WTC11 (cell line): ENCODE measurements at regions not wholly inside any gene's neighbourhood (a gene's known extent, or its start where the extent isn't known, plus 50 kb on each side); places are given as distances from the start of the nearest gene placed in this dataset.

Source experiments
- ATF1 ChIP-seq: sonication (generic); formaldehyde crosslinking; IDR thresholded peaks from 2 replicates; pipeline ENCODE4 v1.8.1; 2023; ENCODE audit warnings: mild to moderate bottlenecking, moderate library complexity, missing genetic modification reagents
- CREB1 ChIP-seq: sonication (generic); formaldehyde crosslinking; IDR thresholded peaks from 2 replicates; pipeline ENCODE4 v1.8.0; 2023; ENCODE audit warnings: mild to moderate bottlenecking, missing genetic modification reagents
- CTCF ChIP-seq: fragments of 200-600 bp; IDR thresholded peaks from 2 replicates; pipeline ENCODE4 v1.8.0; 2022; ENCODE audit warnings: antibody characterized with exemption
- ETV6 ChIP-seq: sonication (generic); formaldehyde crosslinking; IDR thresholded peaks from 2 replicates; pipeline ENCODE4 v1.8.1; 2022; ENCODE audit warnings: mild to moderate bottlenecking, missing genetic modification reagents
- HMGXB4 ChIP-seq: sonication (generic); formaldehyde crosslinking; IDR thresholded peaks from 2 replicates; pipeline ENCODE4 v1.8.1; 2023; ENCODE audit warnings: mild to moderate bottlenecking, moderate library complexity, missing genetic modification reagents
- MLX ChIP-seq: sonication (generic); formaldehyde crosslinking; IDR thresholded peaks from 2 replicates; pipeline ENCODE4 v1.8.1; 2023; ENCODE audit warnings: mild to moderate bottlenecking, missing genetic modification reagents, moderate library complexity
- NR2C2 ChIP-seq: sonication (generic); formaldehyde crosslinking; IDR thresholded peaks from 2 replicates; pipeline ENCODE4 v1.8.0; 2022; ENCODE audit warnings: mild to moderate bottlenecking, missing genetic modification reagents
- PREB ChIP-seq: sonication (generic); formaldehyde crosslinking; IDR thresholded peaks from 2 replicates; pipeline ENCODE4 v1.8.1; 2022; ENCODE audit warnings: mild to moderate bottlenecking, missing genetic modification reagents, moderate library complexity, borderline replicate concordance
- SP1 ChIP-seq: sonication (generic); formaldehyde crosslinking; conservative IDR thresholded peaks from 2 replicates; pipeline ENCODE4 v1.8.1; 2022; ENCODE audit warnings: missing genetic modification reagents
- TCF7 ChIP-seq: sonication (generic); formaldehyde crosslinking; IDR thresholded peaks from 2 replicates; pipeline ENCODE4 v1.8.0; 2022; ENCODE audit warnings: mild to moderate bottlenecking, low read depth, missing genetic modification reagents, moderate library complexity
- ZNF532 ChIP-seq: fragments of 250-450 bp; sonication (Bioruptor Pico); IDR thresholded peaks from 2 replicates; pipeline ENCODE4 v1.9.0; 2021; ENCODE audit warnings: mild to moderate bottlenecking, borderline replicate concordance

GRCh38 chr4:180152831-180153230, 2090.4 kb upstream of the TENM3 start:
- no peak for TF ChIP-seq ATF1 (CRISPR knock-in tag)
- TF ChIP-seq ZNF532 = no peak
- TF ChIP-seq CTCF = no peak
- TF ChIP-seq TCF7 = no peak
- no peak for TF ChIP-seq NR2C2
- TF ChIP-seq CREB1 (CRISPR knock-in tag) = no peak
- no peak for TF ChIP-seq SP1
- TF ChIP-seq PREB (CRISPR knock-in tag) = no peak
- no peak for TF ChIP-seq HMGXB4 (CRISPR knock-in tag)
- TF ChIP-seq ETV6 (CRISPR knock-in tag) = no peak
- no peak for TF ChIP-seq MLX (CRISPR knock-in tag)
